Activated CD4-positive, alpha-beta memory T cell treated with anti-CD3 and anti-CD28 coated beads, Interleukin-2, amount 10 ng/mL, durations not matched to agents 7 days and 5 days (primary cell): ENCODE measurements at regions not wholly inside any gene's neighbourhood (a gene's known extent, or its start where the extent isn't known, plus 50 kb on each side); places are given as distances from the start of the nearest gene placed in this dataset.
"Not testable (repeated sequence)": the region's sequence is repeated elsewhere in the genome, so short reads cannot be mapped to it uniquely, and the experiment has no call there.

Experiments used
- CTCF ChIA-PET: fragments of 350-600 bp; sonication (Branson Sonifier 250); formaldehyde crosslinking; loops from one replicate; lab custom pipeline; 2021; ENCODE audit warnings: antibody characterized with exemption, inconsistent platforms; lab: Charles Lee
- POLR2A ChIA-PET: fragments of 350-600 bp; sonication (Branson Sonifier 250); formaldehyde crosslinking; loops from one replicate; lab custom pipeline; 2021; ENCODE audit warnings: antibody characterized with exemption; lab: Charles Lee
- DNase-seq: peaks from one replicate; pipeline ENCODE4 v3.0.0-alpha.2; 2020
- H3K27ac Mint-ChIP-seq: one replicate; pipeline ENCODE4 v1.8.0; 2021; ENCODE audit warnings: mild to moderate bottlenecking, mixed read lengths
- H3K27me3 Mint-ChIP-seq: one replicate; pipeline ENCODE4 v1.8.0; 2021; ENCODE audit warnings: mixed read lengths
- H3K36me3 Mint-ChIP-seq: one replicate; pipeline ENCODE4 v1.8.0; 2021; ENCODE audit warnings: low read depth, mixed read lengths
- H3K4me1 Mint-ChIP-seq: one replicate; pipeline ENCODE4 v1.8.0; 2021; ENCODE audit warnings: mixed read lengths
- H3K4me3 Mint-ChIP-seq: one replicate; pipeline ENCODE4 v1.8.0; 2021; ENCODE audit warnings: mild to moderate bottlenecking, mixed read lengths
- H3K9me3 Mint-ChIP-seq: one replicate; pipeline ENCODE4 v1.8.0; 2021; ENCODE audit warnings: mixed read lengths

- Mint-ChIP-seq H3K36me3 (no peaks in the 10 kb centered on the region), H3K9me3 (peaks cover 4% of the 10 kb centered on the region), H3K4me1 (no peaks in the 10 kb centered on the region), H3K27ac (no peak overlapping the region), H3K4me3 (no peak overlapping the region), H3K27me3 (peaks cover 15% of the 10 kb centered on the region)
- ChIA-PET CTCF (no interaction called here), POLR2A (no interaction called here)
- DNase-seq, result no peak
Measured at GRCh38 chr9:124084087-124084486, 72.5 kb downstream of the LHX2 start.

DNA sequence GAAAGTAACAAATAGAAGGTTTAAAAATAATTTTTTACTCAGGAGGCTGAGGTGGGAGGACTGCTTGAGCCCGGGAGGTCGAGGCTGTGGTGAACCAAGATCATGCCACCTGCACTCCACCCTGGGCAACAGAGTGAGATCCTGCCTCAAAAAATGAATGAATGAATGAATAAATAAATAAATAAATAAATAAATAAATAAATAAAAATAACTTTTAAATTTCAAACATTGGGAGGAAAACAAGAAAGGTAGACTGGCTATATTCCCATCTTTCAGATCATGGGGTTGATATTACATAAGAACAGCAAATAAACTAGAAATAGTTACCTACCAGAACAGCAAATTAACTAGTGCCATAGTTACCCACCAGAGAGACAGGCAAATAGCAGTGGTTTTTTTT is 75.7 kb downstream of the LHX2 start:
- DNase-seq, result no peak
- Mint-ChIP-seq H3K27me3 (peaks cover 17% of the 10 kb centered on the region), H3K36me3 (no peaks in the 10 kb centered on the region), H3K4me1 (no peaks in the 10 kb centered on the region), H3K27ac (no peak overlapping the region), H3K9me3 (peaks cover 4% of the 10 kb centered on the region), H3K4me3 (no peak overlapping the region)
- CTCF ChIA-PET, result no interaction called here
- POLR2A ChIA-PET, result no interaction called here

DNA sequence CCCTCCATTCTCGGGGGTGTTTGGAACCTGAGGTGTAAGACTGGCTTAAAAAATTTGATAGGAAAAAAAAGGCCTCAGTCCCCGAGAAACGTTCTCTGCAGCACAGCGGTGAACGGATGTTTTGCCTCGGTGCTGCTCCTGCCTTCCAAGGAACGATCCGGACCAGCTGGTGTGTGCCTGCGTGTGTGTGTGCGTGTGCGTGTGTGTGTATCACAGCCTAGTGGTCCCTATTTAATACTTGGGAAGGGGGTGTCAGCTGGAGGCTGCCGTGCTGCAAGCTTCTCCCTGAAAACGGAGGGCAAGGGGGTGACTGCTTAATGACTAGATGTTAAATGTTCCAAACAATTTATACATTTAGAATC is 76.9 kb downstream of the LHX2 start:
- Mint-ChIP-seq H3K36me3 (no peaks in the 10 kb centered on the region), H3K27me3 (peaks cover 15% of the 10 kb centered on the region), H3K4me3 (no peak overlapping the region), H3K9me3 (peaks cover 4% of the 10 kb centered on the region), H3K4me1 (no peaks in the 10 kb centered on the region), H3K27ac (no peak overlapping the region)
- DNase-seq, result no peak
- POLR2A ChIA-PET, result no interaction called here
- CTCF ChIA-PET, result no interaction called here

GRCh38 chr9:124089631-124090488 is 78.3 kb downstream of the LHX2 start:
- H3K36me3 Mint-ChIP-seq, H3K4me1 Mint-ChIP-seq, H3K4me3 Mint-ChIP-seq, H3K27ac Mint-ChIP-seq, H3K9me3 Mint-ChIP-seq, POLR2A ChIA-PET, DNase-seq: not testable (repeated sequence)
- peaks cover 13% of the 10 kb centered on the region for H3K27me3 Mint-ChIP-seq
- CTCF ChIA-PET, result interaction anchor here (1.2 kb wide), 1 partner anchor 37 kb away, joined by 5 read pairs; no protein-coding TSS in a partner anchor

DNA sequence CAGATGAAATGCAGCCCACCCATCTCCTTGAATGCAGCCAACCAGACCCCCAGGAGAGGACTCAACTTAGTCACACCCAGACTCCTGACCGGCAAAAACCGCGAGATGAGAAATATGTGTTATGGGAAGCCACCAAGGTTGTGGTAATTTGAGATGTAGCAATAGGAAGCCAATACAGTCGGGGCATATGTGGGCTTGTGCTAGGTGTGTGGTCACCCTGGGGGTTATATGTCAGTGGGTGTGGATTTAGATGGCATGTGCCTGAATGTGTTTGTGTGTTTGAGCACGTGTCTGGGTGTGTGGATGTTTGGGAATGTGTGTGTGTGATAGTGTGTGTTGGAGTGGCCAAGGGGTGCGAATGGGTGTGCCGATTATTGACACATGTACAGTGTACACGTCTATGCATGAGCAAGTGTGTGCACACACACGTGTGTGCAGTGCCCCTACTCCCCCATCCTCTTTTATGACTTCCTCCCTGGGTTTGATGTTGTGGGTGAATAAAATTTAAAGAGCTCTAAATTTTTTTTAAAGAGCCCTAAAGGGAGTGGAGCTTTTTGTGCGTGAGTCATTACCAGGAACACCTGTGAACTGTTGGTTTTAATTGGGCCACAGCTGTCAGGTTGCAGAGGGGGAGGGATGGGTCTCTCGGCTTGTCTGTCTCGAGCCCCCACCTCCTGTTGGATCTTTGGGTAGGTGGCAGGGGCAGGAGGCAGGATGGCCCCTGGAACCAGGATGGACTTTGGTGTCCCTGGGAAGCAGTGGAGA is 86.8 kb downstream of the LHX2 start:
- Mint-ChIP-seq H3K4me1 (peaks cover 12% of the 10 kb centered on the region), H3K4me3 (no peak overlapping the region), H3K9me3 (no peaks in the 10 kb centered on the region), H3K27ac (no peak overlapping the region), H3K36me3 (no peaks in the 10 kb centered on the region), H3K27me3 (peaks cover 21% of the 10 kb centered on the region)
- ChIA-PET CTCF (no interaction called here), POLR2A (no interaction called here)
- DNase-seq, result no peak

GRCh38 chr9:124099860-124100259 is 88.3 kb downstream of the LHX2 start:
- Mint-ChIP-seq H3K4me3 (no peak overlapping the region), H3K27me3 (peaks cover 21% of the 10 kb centered on the region), H3K36me3 (no peaks in the 10 kb centered on the region), H3K4me1 (peaks cover 12% of the 10 kb centered on the region), H3K27ac (no peak overlapping the region), H3K9me3 (no peaks in the 10 kb centered on the region)
- no peak for DNase-seq
- POLR2A ChIA-PET, result no interaction called here
- CTCF ChIA-PET, result no interaction called here

DNA sequence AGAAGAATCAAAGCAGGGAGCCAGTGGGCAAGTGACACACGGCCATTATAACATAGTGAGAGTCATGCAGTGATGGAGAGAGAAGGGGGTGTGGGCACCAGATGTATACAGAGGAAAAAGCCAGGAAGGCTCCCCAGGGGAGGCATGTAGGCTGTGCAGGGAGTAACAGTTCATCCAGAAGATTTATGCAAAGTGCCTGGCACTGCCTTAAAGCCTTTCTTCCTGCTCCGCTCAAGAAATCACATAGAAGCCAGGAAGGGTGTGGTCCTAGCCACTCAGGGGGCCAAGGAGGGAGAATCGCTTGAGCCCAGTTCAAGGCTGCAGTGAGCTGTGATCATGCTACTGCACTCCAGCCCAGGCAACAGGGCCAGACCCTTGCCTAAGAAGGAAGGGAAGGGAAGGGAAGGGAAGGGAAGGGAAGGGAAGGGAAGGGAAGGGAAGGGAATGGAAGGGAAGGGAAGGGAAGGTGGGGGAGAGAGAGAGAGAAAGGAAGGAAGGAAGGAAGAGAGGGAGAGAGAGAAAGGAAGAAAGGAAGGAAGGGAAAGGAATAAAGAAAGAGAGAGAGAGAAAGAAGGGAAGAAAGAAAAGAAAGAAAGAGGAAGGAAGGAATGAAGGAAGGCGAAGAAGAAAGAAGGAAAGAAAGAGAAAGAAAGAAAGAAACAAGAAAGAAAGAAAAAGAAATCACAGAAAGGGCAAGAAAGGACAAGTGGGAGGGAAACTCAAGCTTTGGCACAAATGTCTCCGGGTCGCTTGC is 89.8 kb downstream of the LHX2 start:
- Mint-ChIP-seq H3K36me3 (no peaks in the 10 kb centered on the region), H3K4me3 (no peak overlapping the region), H3K9me3 (no peaks in the 10 kb centered on the region), H3K27ac (no peak overlapping the region), H3K27me3 (peaks cover 21% of the 10 kb centered on the region), H3K4me1 (peaks cover 12% of the 10 kb centered on the region)
- ChIA-PET CTCF (no interaction called here), POLR2A (no interaction called here)
- no peak for DNase-seq

- Mint-ChIP-seq H3K4me1 (peaks cover 12% of the 10 kb centered on the region), H3K4me3 (no peak overlapping the region), H3K27ac (no peak overlapping the region), H3K9me3 (no peaks in the 10 kb centered on the region), H3K27me3 (peaks cover 21% of the 10 kb centered on the region), H3K36me3 (no peaks in the 10 kb centered on the region)
- DNase-seq, result no peak
- ChIA-PET POLR2A (no interaction called here), CTCF (no interaction called here)
Measured at GRCh38 chr9:124101969-124102345, 90.4 kb downstream of the LHX2 start.

DNA sequence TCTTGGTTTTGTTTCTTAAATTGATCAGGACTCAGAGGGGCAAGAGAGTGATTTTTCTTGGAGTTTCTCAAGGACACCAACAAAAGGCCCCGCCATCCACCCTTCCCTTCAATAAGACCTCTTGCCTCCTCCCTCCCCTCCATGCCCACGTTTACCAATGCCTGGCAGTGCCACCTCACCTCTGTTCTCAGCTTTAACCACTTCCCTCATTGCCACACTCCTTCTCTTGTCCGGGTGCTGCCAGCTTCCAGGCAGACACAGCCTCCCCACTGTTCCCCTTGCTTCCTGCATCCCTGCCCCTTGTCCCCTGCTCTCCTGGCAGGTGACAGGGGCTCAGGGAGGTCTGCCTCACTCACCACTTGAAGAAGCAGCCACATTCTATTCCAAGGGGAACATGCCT is 90.8 kb downstream of the LHX2 start:
- H3K9me3 Mint-ChIP-seq, result no peaks in the 10 kb centered on the region
- no peak for DNase-seq
- ChIA-PET POLR2A (no interaction called here), CTCF (no interaction called here)
- no peak overlapping the region for H3K4me3 Mint-ChIP-seq
- peaks cover 12% of the 10 kb centered on the region for H3K4me1 Mint-ChIP-seq
- H3K36me3 Mint-ChIP-seq, result no peaks in the 10 kb centered on the region
- no peak overlapping the region for H3K27ac Mint-ChIP-seq
- H3K27me3 Mint-ChIP-seq, result peaks cover 17% of the 10 kb centered on the region

GRCh38 chr9:124105266-124105665 is 93.7 kb downstream of the LHX2 start:
- Mint-ChIP-seq H3K4me3 (no peak overlapping the region), H3K36me3 (no peaks in the 10 kb centered on the region), H3K4me1 (peaks cover 12% of the 10 kb centered on the region), H3K27ac (no peak overlapping the region), H3K27me3 (peaks cover 14% of the 10 kb centered on the region), H3K9me3 (no peaks in the 10 kb centered on the region)
- POLR2A ChIA-PET, result no interaction called here
- no peak for DNase-seq
- CTCF ChIA-PET, result no interaction called here

- Mint-ChIP-seq H3K4me1 (no peaks in the 10 kb centered on the region), H3K9me3 (no peaks in the 10 kb centered on the region), H3K27ac (no peak overlapping the region), H3K4me3 (no peak overlapping the region), H3K36me3 (no peaks in the 10 kb centered on the region), H3K27me3 (peaks cover 3% of the 10 kb centered on the region)
- no peak for DNase-seq
- CTCF ChIA-PET, result no interaction called here
- POLR2A ChIA-PET, result no interaction called here
Measured at GRCh38 chr9:124108216-124108615, 96.6 kb downstream of the LHX2 start.

DNA sequence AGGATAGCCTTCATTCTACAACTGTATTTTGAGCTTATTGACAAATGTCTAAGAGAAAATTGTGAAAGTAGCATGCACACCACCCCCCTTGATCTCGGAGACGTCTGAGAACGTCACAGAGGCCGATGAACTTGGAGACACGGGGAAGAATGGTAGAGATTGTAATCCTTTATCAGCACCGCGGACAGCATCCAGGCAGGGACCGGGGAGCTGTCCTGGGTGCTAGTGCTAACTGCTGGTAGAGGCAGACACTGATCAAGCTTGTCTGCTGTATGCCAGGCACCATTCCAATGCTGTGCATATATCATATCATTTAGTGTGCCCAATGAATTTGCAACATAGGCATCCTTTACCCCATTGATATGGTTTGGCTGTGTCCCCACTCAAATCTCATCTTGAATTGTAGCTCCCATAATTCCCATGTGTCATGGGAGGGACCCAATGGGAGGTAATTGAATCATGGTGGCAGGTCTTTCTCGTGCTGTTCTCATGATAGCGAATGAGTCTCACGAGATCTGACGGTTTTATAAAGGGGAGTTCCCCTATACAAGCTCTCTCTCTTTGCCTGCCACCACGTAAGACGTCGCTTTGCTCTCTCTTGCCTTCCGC is 98.8 kb downstream of the LHX2 start:
- H3K4me3 Mint-ChIP-seq, result no peak overlapping the region
- no peaks in the 10 kb centered on the region for H3K9me3 Mint-ChIP-seq
- no peaks in the 10 kb centered on the region for H3K4me1 Mint-ChIP-seq
- H3K27me3 Mint-ChIP-seq, result peaks cover 3% of the 10 kb centered on the region
- DNase-seq, result peak; percentile 60
- ChIA-PET POLR2A (no interaction called here), CTCF (interaction anchor here (1.9 kb wide), 1 partner anchor 16 kb away, joined by 5 read pairs; no protein-coding TSS in a partner anchor)
- H3K36me3 Mint-ChIP-seq, result no peaks in the 10 kb centered on the region
- H3K27ac Mint-ChIP-seq, result no peak overlapping the region
